ENCODE measurements at regions not wholly inside any gene's neighbourhood (a gene's known extent, or its start where the extent isn't known, plus 50 kb on each side); places are given as distances from the start of the nearest gene placed in this dataset.

DNA sequence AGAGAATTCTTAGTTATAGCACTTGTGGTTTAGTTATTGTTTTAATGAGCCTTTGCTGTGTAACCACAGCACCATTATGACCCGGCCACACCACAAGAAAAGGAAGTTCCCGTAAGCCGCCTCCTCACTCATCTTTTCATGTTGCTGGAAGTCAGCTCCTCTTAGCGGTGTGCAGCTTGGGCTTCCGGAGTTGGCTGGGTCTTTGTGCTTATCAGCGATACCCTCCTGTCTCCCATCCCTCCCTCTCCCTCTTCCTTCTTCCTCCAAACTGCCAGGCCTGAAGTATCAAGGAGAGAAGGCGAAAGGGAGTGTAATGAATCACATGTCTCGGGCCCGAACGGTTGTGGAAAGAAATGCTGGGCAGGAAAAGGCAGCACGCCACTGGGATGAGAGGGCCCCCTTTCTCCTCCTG is 353.5 kb downstream of the MCTP2 start:
- TF ChIP-seq, protein P1, sequence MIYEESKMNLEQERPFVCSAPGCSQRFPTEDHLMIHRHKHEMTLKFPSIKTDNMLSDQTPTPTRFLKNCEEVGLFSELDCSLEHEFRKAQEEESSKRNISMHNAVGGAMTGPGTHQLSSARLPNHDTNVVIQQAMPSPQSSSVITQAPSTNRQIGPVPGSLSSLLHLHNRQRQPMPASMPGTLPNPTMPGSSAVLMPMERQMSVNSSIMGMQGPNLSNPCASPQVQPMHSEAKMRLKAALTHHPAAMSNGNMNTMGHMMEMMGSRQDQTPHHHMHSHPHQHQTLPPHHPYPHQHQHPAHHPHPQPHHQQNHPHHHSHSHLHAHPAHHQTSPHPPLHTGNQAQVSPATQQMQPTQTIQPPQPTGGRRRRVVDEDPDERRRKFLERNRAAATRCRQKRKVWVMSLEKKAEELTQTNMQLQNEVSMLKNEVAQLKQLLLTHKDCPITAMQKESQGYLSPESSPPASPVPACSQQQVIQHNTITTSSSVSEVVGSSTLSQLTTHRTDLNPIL (CRISPR knock-in tag; IDR thresholded peaks at IDR 0.05; ENCODE audit: low read depth), result no peak
- TF ChIP-seq, protein P2, sequence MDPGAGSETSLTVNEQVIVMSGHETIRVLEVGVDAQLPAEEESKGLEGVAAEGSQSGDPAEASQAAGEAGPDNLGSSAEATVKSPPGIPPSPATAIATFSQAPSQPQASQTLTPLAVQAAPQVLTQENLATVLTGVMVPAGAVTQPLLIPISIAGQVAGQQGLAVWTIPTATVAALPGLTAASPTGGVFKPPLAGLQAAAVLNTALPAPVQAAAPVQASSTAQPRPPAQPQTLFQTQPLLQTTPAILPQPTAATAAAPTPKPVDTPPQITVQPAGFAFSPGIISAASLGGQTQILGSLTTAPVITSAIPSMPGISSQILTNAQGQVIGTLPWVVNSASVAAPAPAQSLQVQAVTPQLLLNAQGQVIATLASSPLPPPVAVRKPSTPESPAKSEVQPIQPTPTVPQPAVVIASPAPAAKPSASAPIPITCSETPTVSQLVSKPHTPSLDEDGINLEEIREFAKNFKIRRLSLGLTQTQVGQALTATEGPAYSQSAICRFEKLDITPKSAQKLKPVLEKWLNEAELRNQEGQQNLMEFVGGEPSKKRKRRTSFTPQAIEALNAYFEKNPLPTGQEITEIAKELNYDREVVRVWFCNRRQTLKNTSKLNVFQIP (CRISPR knock-in tag; IDR thresholded peaks at IDR 0.05; ENCODE audit: borderline replicate concordance, low read depth), result no peak
- TF ChIP-seq ESRRG (CRISPR knock-in tag; IDR thresholded peaks at IDR 0.05), result no peak
- TF ChIP-seq, protein P3, sequence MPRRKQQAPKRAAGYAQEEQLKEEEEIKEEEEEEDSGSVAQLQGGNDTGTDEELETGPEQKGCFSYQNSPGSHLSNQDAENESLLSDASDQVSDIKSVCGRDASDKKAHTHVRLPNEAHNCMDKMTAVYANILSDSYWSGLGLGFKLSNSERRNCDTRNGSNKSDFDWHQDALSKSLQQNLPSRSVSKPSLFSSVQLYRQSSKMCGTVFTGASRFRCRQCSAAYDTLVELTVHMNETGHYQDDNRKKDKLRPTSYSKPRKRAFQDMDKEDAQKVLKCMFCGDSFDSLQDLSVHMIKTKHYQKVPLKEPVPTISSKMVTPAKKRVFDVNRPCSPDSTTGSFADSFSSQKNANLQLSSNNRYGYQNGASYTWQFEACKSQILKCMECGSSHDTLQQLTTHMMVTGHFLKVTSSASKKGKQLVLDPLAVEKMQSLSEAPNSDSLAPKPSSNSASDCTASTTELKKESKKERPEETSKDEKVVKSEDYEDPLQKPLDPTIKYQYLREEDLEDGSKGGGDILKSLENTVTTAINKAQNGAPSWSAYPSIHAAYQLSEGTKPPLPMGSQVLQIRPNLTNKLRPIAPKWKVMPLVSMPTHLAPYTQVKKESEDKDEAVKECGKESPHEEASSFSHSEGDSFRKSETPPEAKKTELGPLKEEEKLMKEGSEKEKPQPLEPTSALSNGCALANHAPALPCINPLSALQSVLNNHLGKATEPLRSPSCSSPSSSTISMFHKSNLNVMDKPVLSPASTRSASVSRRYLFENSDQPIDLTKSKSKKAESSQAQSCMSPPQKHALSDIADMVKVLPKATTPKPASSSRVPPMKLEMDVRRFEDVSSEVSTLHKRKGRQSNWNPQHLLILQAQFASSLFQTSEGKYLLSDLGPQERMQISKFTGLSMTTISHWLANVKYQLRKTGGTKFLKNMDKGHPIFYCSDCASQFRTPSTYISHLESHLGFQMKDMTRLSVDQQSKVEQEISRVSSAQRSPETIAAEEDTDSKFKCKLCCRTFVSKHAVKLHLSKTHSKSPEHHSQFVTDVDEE (CRISPR knock-in tag; IDR thresholded peaks at IDR 0.05), result no peak
- no peak for TF ChIP-seq RARB (CRISPR knock-in tag; IDR thresholded peaks at IDR 0.05)

Data from SK-N-SH treated with all-trans-retinoic acid at 6 μM for 48 hours (cell line).